ENCODE measurements at regions not wholly inside any gene's neighbourhood (a gene's known extent, or its start where the extent isn't known, plus 50 kb on each side); places are given as distances from the start of the nearest gene placed in this dataset.

- H3K27me3 ChIP-seq (ENCODE audit: insufficient read depth, low read length, poor library complexity, severe bottlenecking): no peaks in the 10 kb centered on the region
- no peak for TF ChIP-seq EZH2phosphoT487 (IDR thresholded peaks at IDR 0.05; ENCODE audit: borderline replicate concordance)
- TF ChIP-seq CTCF (conservative IDR thresholded peaks at IDR 0.05; ENCODE audit: low read length): no peak
- no peaks in the 10 kb centered on the region for H3F3A ChIP-seq (ENCODE audit: low read depth)
- no peak overlapping the region for H3K9ac ChIP-seq (ENCODE audit: low read depth, low read length, poor library complexity, severe bottlenecking)
- H3K4me1 ChIP-seq (ENCODE audit: insufficient read depth, low read length, poor library complexity, severe bottlenecking): no peaks in the 10 kb centered on the region
- no peak overlapping the region for H3K4me2 ChIP-seq (ENCODE audit: low read depth, low read length, poor library complexity, severe bottlenecking)
- no peak overlapping the region for H2AFZ ChIP-seq (ENCODE audit: low read length)
- H3K36me3 ChIP-seq (ENCODE audit: insufficient read depth, low read length): no peaks in the 10 kb centered on the region
- H3K79me2 ChIP-seq (ENCODE audit: insufficient read depth, low read length): no peaks in the 10 kb centered on the region
- no peaks in the 10 kb centered on the region for H3K9me2 ChIP-seq (replicated peaks; ENCODE audit: low read depth, low read length)
- no peak overlapping the region for H3K4me3 ChIP-seq (ENCODE audit: low read length, poor library complexity, severe bottlenecking)
- H4K20me1 ChIP-seq (ENCODE audit: insufficient read depth, low read length, poor library complexity, severe bottlenecking): no peaks in the 10 kb centered on the region
- no peaks in the 10 kb centered on the region for H3K9me3 ChIP-seq (ENCODE audit: insufficient read depth, low read depth, low read length)
These were observed 477.2 kb upstream of the CAMK1G start for GRCh38 chr1:209106237-209106741.

GRCh38 chr1:209106861-209107260 lies 476.7 kb upstream of the CAMK1G start:
- H2AFZ ChIP-seq (ENCODE audit: low read length): no peak overlapping the region
- no peaks in the 10 kb centered on the region for H3K79me2 ChIP-seq (ENCODE audit: insufficient read depth, low read length)
- no peaks in the 10 kb centered on the region for H3K9me2 ChIP-seq (replicated peaks; ENCODE audit: low read depth, low read length)
- no peak overlapping the region for H3K9ac ChIP-seq (ENCODE audit: low read depth, low read length, poor library complexity, severe bottlenecking)
- H3F3A ChIP-seq (ENCODE audit: low read depth): no peaks in the 10 kb centered on the region
- no peaks in the 10 kb centered on the region for H3K36me3 ChIP-seq (ENCODE audit: insufficient read depth, low read length)
- TF ChIP-seq CTCF (conservative IDR thresholded peaks at IDR 0.05; ENCODE audit: low read length) (no peak), EZH2phosphoT487 (IDR thresholded peaks at IDR 0.05; ENCODE audit: borderline replicate concordance) (no peak)
- H4K20me1 ChIP-seq (ENCODE audit: insufficient read depth, low read length, poor library complexity, severe bottlenecking): no peaks in the 10 kb centered on the region
- no peaks in the 10 kb centered on the region for H3K9me3 ChIP-seq (ENCODE audit: insufficient read depth, low read depth, low read length)
- H3K4me3 ChIP-seq (ENCODE audit: low read length, poor library complexity, severe bottlenecking): no peak overlapping the region
- no peaks in the 10 kb centered on the region for H3K27me3 ChIP-seq (ENCODE audit: insufficient read depth, low read length, poor library complexity, severe bottlenecking)
- no peaks in the 10 kb centered on the region for H3K4me1 ChIP-seq (ENCODE audit: insufficient read depth, low read length, poor library complexity, severe bottlenecking)
- no peak overlapping the region for H3K4me2 ChIP-seq (ENCODE audit: low read depth, low read length, poor library complexity, severe bottlenecking)

GRCh38 chr1:209107535-209107934 lies 476.0 kb upstream of the CAMK1G start:
- Histone ChIP-seq H3K9ac (ENCODE audit: low read depth, low read length, poor library complexity, severe bottlenecking) (no peak overlapping the region), H2AFZ (ENCODE audit: low read length) (no peak overlapping the region), H3K9me2 (replicated peaks; ENCODE audit: low read depth, low read length) (no peaks in the 10 kb centered on the region), H3F3A (ENCODE audit: low read depth) (no peaks in the 10 kb centered on the region), H3K79me2 (ENCODE audit: insufficient read depth, low read length) (no peaks in the 10 kb centered on the region), H3K9me3 (ENCODE audit: insufficient read depth, low read depth, low read length) (no peaks in the 10 kb centered on the region), H3K27me3 (ENCODE audit: insufficient read depth, low read length, poor library complexity, severe bottlenecking) (no peaks in the 10 kb centered on the region), H3K4me2 (ENCODE audit: low read depth, low read length, poor library complexity, severe bottlenecking) (no peak overlapping the region), H3K36me3 (ENCODE audit: insufficient read depth, low read length) (no peaks in the 10 kb centered on the region), H4K20me1 (ENCODE audit: insufficient read depth, low read length, poor library complexity, severe bottlenecking) (no peaks in the 10 kb centered on the region), H3K4me3 (ENCODE audit: low read length, poor library complexity, severe bottlenecking) (no peak overlapping the region), H3K4me1 (ENCODE audit: insufficient read depth, low read length, poor library complexity, severe bottlenecking) (no peaks in the 10 kb centered on the region)
- no peak for TF ChIP-seq CTCF (conservative IDR thresholded peaks at IDR 0.05; ENCODE audit: low read length)
- TF ChIP-seq EZH2phosphoT487 (IDR thresholded peaks at IDR 0.05; ENCODE audit: borderline replicate concordance): no peak

All from Loucy (cell line).